CD1c-positive myeloid dendritic cell (primary cell): ENCODE measurements at regions not wholly inside any gene's neighbourhood (a gene's known extent, or its start where the extent isn't known, plus 50 kb on each side); places are given as distances from the start of the nearest gene placed in this dataset.

Experiments
- DNase-seq: peaks from one replicate; pipeline ENCODE4 v3.0.0-alpha.2; 2016; ENCODE audit errors: extremely low spot score

- DNase-seq, result no peak
Measured at GRCh38 chr13:73625562-73626339, 508.5 kb downstream of the KLF12 start.

GRCh38 chr13:73623281-73623680, 510.9 kb downstream of the KLF12 start:
- DNase-seq, result no peak

DNA sequence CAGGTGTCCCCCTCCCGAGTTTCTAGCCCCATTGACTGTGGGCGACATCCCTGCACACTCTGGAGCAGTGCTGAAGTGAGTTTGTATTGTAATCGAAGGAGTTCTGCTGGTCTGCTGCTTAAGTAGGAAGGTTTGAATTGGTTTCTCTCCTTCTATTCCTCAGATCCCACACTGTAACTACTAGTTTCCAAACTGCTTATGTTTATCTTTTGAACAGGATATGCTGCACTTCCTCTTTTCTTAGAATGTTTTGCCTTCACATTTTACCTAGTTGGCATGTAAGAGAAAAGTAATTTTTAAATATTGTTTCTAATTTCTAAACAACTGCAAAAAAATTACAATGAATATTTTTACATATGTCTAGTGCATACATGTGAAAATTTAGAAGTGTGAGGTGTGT, 511.8 kb downstream of the KLF12 start:
- no peak for DNase-seq

GRCh38 chr13:73618275-73618865, 515.8 kb downstream of the KLF12 start:
- DNase-seq, result no peak

GRCh38 chr13:73616861-73617260, 517.3 kb downstream of the KLF12 start:
- no peak for DNase-seq

DNA sequence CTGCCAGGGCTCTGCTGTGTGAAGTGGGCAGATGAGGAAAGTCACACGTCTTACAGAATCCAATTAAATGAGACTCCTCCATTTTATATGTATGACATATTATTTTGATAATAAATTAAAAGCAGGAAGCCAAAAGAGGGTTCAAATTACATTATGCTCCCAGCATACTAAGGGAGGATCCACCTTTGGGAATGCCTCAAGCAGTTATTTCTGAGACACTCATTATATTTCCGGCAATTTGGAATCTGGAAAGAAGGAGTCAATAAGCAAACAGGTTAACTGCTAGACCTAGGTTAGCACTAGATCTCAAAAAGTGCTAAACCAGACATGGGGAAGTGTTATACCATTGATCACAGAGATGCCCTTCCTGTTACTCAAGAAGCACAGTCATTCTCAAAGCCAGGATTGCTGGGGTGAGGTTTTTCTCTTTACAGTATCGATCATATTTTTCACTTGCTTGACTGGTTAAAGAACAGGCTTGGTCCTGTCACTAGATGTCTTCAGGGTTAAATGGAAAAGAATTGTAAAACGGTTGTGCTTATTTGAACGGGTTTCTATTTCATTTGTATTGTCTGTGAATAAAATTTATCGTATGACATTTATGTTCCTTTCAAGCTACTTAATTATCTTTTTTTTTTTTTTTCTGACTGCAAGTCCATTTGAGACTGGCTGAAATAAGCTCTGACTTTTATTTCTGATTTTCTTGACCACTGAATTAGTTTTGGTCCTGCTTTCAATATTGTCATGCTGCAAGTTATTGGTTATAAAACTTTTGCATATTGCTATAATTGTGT, 523.2 kb downstream of the KLF12 start:
- no peak for DNase-seq

DNA sequence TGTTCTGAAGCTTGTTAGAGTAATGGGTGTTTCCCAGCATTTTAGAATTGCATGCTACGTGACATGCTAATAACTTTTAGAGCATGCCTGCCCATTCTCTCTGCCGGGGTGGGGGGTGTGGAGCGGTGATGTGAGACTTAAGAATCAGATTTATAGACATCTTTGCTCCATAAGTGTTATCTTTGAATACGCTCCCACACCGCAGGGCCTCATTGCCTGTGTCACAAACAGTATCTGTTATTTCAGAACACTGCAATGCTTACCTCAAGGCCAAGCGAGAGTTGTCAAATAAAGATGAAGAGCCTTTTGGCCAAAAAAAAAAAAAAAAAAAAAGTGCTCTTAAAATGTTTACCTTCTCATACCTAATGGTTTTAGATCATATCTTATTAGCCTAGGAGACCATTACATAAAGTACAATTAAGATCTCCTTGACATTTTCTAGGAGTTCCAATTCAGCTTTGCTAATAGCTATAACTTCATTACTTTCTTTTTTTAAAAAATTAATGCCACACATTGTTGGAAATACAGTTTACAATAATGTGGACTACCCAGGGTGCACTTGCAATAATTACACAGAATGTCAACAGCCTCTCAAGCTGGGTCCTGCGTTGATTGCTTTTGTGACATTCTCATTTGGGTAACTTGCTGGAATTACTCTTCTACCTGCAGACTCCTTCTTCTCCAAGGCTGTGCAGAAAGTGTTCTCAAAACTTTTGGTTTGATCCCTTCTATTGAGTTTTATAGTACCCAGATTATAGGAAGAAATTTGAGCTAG, 525.3 kb downstream of the KLF12 start:
- DNase-seq, result no peak

GRCh38 chr13:73608157-73608516, 526.1 kb downstream of the KLF12 start:
- no peak for DNase-seq

- no peak for DNase-seq
Measured at GRCh38 chr13:73607489-73608156, 526.6 kb downstream of the KLF12 start.

GRCh38 chr13:73603646-73604045, 530.6 kb downstream of the KLF12 start:
- no peak for DNase-seq

- DNase-seq, result no peak
Measured at GRCh38 chr13:73602295-73602694, 531.9 kb downstream of the KLF12 start.

GRCh38 chr13:73601708-73602107, 532.5 kb downstream of the KLF12 start:
- no peak for DNase-seq

GRCh38 chr13:73599232-73600128, 534.7 kb downstream of the KLF12 start:
- no peak for DNase-seq

DNA sequence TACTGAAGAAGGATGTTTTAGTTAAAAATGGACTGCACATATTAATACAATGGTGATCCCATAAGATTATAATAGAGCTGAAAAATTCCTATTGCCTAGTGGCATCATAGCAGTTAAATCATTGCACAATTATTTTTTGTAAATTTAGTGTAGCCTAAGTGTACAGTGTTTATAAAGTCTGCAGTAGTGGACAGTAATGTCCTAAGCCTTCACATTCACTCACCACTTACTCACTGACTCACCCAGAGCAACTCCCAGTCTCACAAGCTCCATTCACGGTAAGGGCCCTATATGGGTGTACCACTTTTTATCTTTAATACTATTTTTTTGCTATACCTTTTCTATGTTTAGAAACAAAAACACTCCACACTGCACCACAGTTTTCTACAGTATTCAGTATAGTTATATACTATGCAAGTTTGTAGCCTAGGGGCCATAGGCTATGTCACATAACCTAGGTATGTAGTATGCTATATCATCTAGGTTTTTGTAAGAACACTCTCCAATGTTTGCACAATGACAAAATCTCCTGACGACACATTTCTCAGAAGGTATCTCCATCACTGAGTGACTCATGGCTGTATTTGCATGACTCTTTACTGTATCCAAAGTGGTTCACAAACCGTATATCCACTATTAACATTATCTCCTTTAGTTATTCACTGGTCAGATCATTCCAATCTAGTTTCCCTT, 536.0 kb downstream of the KLF12 start:
- no peak for DNase-seq

DNA sequence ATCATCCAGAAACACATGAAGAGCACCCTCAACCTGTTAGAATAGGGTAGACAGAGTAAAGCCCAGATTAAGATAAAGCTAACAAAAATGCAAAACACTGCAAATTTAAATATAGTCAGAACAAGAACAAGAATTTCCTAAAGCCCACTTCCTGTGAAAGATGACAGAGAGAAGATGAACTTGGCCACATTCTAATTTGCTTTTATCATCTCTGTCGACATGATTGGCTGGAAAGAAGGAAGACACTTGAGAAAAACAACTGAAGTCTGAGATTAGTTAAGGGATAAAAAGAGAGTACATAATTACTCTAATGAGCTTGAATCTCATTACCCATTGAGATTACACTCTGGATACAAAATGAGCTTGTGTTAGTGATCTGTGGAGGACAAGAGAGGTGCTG, 537.6 kb downstream of the KLF5 start:
- no peak for DNase-seq

- DNase-seq, result no peak
Measured at GRCh38 chr13:73593199-73593765, 534.5 kb downstream of the KLF5 start.

DNA sequence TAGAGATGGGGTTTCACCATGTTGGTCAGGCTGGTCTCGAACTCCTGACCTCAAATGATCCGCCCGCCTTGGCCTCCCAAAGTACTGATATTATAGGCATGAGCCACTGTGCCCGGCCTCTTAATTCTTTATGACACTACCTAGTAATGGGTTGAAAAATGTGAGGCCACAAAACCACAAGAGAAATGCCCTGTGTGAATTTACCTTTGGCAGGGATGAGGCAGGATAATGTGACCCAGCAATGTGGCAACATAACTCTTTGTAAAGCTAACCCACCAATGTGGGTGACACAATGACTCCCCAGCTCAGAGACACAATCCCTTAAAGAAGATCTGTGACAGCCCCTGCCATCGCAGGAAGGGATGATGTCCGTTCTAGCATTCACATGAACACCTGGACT, 533.1 kb downstream of the KLF5 start:
- DNase-seq, result no peak

- DNase-seq, result no peak
Measured at GRCh38 chr13:73590795-73591194, 532.0 kb downstream of the KLF5 start.

GRCh38 chr13:73585236-73585635, 526.4 kb downstream of the KLF5 start:
- DNase-seq, result no peak

DNA sequence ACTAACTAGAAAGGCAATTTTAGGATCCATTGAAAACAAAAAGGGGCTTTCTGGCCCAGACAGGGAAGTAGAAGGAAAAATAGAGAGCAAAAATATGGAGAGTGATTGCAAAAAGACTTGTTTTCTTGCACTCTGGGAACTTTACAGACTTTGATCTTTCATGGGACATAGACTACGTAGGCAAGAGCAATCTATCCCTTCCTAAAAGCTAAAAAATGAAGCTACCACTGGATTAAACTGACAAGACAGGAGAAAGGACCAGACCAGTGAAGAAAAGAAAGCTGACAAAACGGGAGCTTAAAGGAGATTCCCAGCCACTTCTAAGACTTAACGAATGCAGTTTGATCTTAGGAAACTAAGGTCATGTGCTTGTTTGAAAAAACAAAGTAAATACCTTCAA, 524.5 kb downstream of the KLF5 start:
- no peak for DNase-seq
